ENCODE measurements at regions not wholly inside any gene's neighbourhood (a gene's known extent, or its start where the extent isn't known, plus 50 kb on each side); places are given as distances from the start of the nearest gene placed in this dataset.
"Not testable (repeated sequence)": the region's sequence is repeated elsewhere in the genome, so short reads cannot be mapped to it uniquely, and the experiment has no call there.

- not testable (repeated sequence) for DNase-seq (ENCODE audit: low read depth)
These were observed 875.1 kb upstream of the ACVR2A start for GRCh38 chr2:146969703-146970102.

GRCh38 chr2:146964494-146964893 is 880.3 kb upstream of the ACVR2A start:
- no peak for DNase-seq (ENCODE audit: low read depth)

GRCh38 chr2:146954544-146954943 is 890.3 kb upstream of the ACVR2A start:
- no peak for DNase-seq (ENCODE audit: low read depth)

GRCh38 chr2:146952696-146953095 is 892.1 kb upstream of the ACVR2A start:
- DNase-seq (ENCODE audit: low read depth) = no peak

GRCh38 chr2:146950911-146951310 is 893.9 kb upstream of the ACVR2A start:
- DNase-seq (ENCODE audit: low read depth) = no peak

- no peak for DNase-seq (ENCODE audit: low read depth)
These were observed 894.5 kb upstream of the ACVR2A start for GRCh38 chr2:146950361-146950760.

GRCh38 chr2:146949400-146949799 is 895.4 kb upstream of the ACVR2A start:
- no peak for DNase-seq (ENCODE audit: low read depth)

GRCh38 chr2:146944601-146945000 is 900.2 kb upstream of the ACVR2A start:
- DNase-seq (ENCODE audit: low read depth) = no peak

- no peak for DNase-seq (ENCODE audit: low read depth)
These were observed 904.7 kb upstream of the ACVR2A start for GRCh38 chr2:146939991-146940685.

- DNase-seq (ENCODE audit: low read depth) = no peak
These were observed 909.9 kb upstream of the ACVR2A start for GRCh38 chr2:146934921-146935320.

GRCh38 chr2:146931109-146931508 is 913.7 kb upstream of the ACVR2A start:
- no peak for DNase-seq (ENCODE audit: low read depth)

- DNase-seq (ENCODE audit: low read depth) = peak; percentile 15
These were observed 917.6 kb upstream of the ACVR2A start for GRCh38 chr2:146927080-146927711.

- no peak for DNase-seq (ENCODE audit: low read depth)
These were observed 926.5 kb upstream of the ACVR2A start for GRCh38 chr2:146918280-146918679.

GRCh38 chr2:146917431-146918042 is 927.3 kb upstream of the ACVR2A start:
- DNase-seq (ENCODE audit: low read depth) = no peak

- DNase-seq (ENCODE audit: low read depth) = no peak
These were observed 927.9 kb upstream of the ACVR2A start for GRCh38 chr2:146916914-146917313.

- no peak for DNase-seq (ENCODE audit: low read depth)
These were observed 931.4 kb upstream of the ACVR2A start for GRCh38 chr2:146913476-146913875.

GRCh38 chr2:146912536-146912935 is 932.3 kb upstream of the ACVR2A start:
- DNase-seq (ENCODE audit: low read depth) = no peak

- DNase-seq (ENCODE audit: low read depth) = no peak
These were observed 936.1 kb upstream of the ACVR2A start for GRCh38 chr2:146908776-146909175.

GRCh38 chr2:146898083-146898482 is 946.7 kb upstream of the ACVR2A start:
- DNase-seq (ENCODE audit: low read depth) = no peak

- no peak for DNase-seq (ENCODE audit: low read depth)
These were observed 950.3 kb upstream of the ACVR2A start for GRCh38 chr2:146894514-146894913.

GRCh38 chr2:146893500-146894041 is 951.3 kb upstream of the ACVR2A start:
- DNase-seq (ENCODE audit: low read depth) = no peak

GRCh38 chr2:146890491-146890890 is 954.3 kb upstream of the ACVR2A start:
- DNase-seq (ENCODE audit: low read depth) = no peak

GRCh38 chr2:146879882-146880281 is 964.9 kb upstream of the ACVR2A start:
- DNase-seq (ENCODE audit: low read depth) = no peak
